Fibroblast of skin of abdomen (primary cell): ENCODE measurements at regions not wholly inside any gene's neighbourhood (a gene's known extent, or its start where the extent isn't known, plus 50 kb on each side); places are given as distances from the start of the nearest gene placed in this dataset.
A peak's percentile ranks its signal among the peaks of the same experiment; 100 is the strongest.

Experiments used
- DNase-seq: peaks from one replicate; pipeline ENCODE4 v3.0.0-alpha.2; 2013

- DNase-seq = no peak
Observed at GRCh38 chr3:174403831-174404230, 455.3 kb upstream of the NAALADL2 start.

GRCh38 chr3:174408310-174408709, 450.8 kb upstream of the NAALADL2 start:
- peak; percentile 32 for DNase-seq

- no peak for DNase-seq
Observed at GRCh38 chr3:174409086-174409743, 449.9 kb upstream of the NAALADL2 start.

GRCh38 chr3:174413062-174413912, 445.8 kb upstream of the NAALADL2 start:
- DNase-seq = no peak

GRCh38 chr3:174414902-174415301, 444.2 kb upstream of the NAALADL2 start:
- no peak for DNase-seq

GRCh38 chr3:174417573-174417972, 441.6 kb upstream of the NAALADL2 start:
- no peak for DNase-seq

GRCh38 chr3:174419216-174419615, 439.9 kb upstream of the NAALADL2 start:
- DNase-seq = no peak

- DNase-seq = no peak
Observed at GRCh38 chr3:174423936-174424335, 435.2 kb upstream of the NAALADL2 start.

- no peak for DNase-seq
Observed at GRCh38 chr3:174424656-174425055, 434.5 kb upstream of the NAALADL2 start.

- DNase-seq = no peak
Observed at GRCh38 chr3:174425422-174425821, 433.7 kb upstream of the NAALADL2 start.

GRCh38 chr3:174430986-174431385, 428.1 kb upstream of the NAALADL2 start:
- DNase-seq = no peak

- peak; percentile 32 for DNase-seq
Observed at GRCh38 chr3:174431717-174432116, 427.4 kb upstream of the NAALADL2 start.

GRCh38 chr3:174436367-174436766, 422.8 kb upstream of the NAALADL2 start:
- DNase-seq = no peak

GRCh38 chr3:174438501-174439145, 420.5 kb upstream of the NAALADL2 start:
- DNase-seq = peak; percentile 6

- DNase-seq = peak; percentile 99
Observed at GRCh38 chr3:174439331-174440252, 419.5 kb upstream of the NAALADL2 start.

- no peak for DNase-seq
Observed at GRCh38 chr3:174440253-174440701, 418.9 kb upstream of the NAALADL2 start.

GRCh38 chr3:174440741-174441587, 418.2 kb upstream of the NAALADL2 start:
- DNase-seq = peak; percentile 96

- DNase-seq = peak; percentile 27
Observed at GRCh38 chr3:174441588-174442301, 417.4 kb upstream of the NAALADL2 start.

GRCh38 chr3:174442302-174442682, 416.8 kb upstream of the NAALADL2 start:
- DNase-seq = peak; percentile 22

GRCh38 chr3:174444391-174444790, 414.7 kb upstream of the NAALADL2 start:
- no peak for DNase-seq

GRCh38 chr3:174457758-174458157, 401.4 kb upstream of the NAALADL2 start:
- DNase-seq = no peak
